HG02623 (cell line): ENCODE measurements at regions not wholly inside any gene's neighbourhood (a gene's known extent, or its start where the extent isn't known, plus 50 kb on each side); places are given as distances from the start of the nearest gene placed in this dataset.

Experiments
- ATAC-seq: cut with Tn5 transposase; IDR thresholded peaks from one replicate; pipeline ENCODE4 v1.9.1; 2021; ENCODE audit warnings: moderate library complexity; ENCODE audit not compliant: unreplicated experiment

DNA sequence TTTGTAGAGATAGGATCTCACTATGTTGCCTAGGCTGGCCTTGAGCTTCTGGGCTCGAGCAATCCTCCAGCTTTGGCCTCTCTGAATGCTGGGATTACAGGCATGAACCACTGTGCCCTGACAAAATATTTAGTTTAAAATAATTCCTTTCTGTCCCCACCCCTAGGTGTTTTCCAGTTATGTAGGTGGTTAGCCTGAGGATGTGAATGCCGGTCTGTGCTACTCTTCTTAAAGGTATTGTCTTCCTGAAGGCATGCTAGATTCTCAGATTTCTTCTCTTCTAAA lies 56.7 kb upstream of the BASP1 start:
- no peak for ATAC-seq

- ATAC-seq = no peak
Measured at GRCh38 chr5:17161662-17162061, 55.8 kb upstream of the BASP1 start.

- no peak for ATAC-seq
Measured at GRCh38 chr5:17163221-17163620, 54.2 kb upstream of the BASP1 start.

DNA sequence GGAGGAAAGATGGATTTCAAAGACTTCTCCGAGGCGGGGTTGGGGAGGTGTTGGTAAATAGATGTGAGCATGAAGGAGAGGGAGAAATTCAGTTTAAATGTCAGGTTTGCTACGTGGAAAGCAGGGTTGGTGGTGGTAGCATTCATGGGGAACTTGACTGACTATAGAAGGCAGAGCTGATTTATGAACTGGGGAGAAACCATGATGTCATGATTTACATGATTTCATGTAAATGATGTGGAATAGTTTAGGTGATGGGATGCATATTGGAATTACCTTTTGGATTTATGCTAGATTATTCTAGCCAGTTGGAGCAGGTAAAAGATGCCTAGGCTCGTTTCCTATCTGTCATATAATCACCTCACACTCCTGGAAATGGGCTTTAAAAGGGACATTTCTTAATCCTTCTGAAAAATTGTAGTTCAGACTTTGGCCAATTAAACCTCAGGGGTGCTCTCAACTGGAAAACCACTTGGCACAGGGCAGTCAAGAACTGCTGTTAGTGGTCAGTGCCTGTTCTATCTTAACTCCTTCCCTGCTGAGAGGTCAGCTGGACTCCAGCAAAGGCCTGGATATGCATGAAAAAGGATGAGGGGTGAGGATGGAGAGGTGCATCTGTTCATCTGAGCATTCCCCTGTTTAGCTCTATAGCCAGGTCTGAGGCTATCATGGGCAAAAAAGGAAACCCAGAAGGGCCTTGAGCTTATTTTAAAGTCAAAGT lies 50.1 kb upstream of the BASP1 start:
- ATAC-seq = no peak
